Keratinocyte (primary cell): ENCODE measurements at regions not wholly inside any gene's neighbourhood (a gene's known extent, or its start where the extent isn't known, plus 50 kb on each side); places are given as distances from the start of the nearest gene placed in this dataset.

Experiments used
- DNase-seq: peaks from one replicate; pipeline ENCODE4 v3.0.0-alpha.2; 2011; ENCODE audit warnings: low read depth, missing footprints, low spot score
- FAIRE-seq: peaks from 2 replicates; lab custom pipeline; 2011; peaks lifted over from hg19 to GRCh38; lab: Jason Lieb, UNC
- H2AFZ ChIP-seq: 2 replicates; pipeline ENCODE4 v1.6.0; 2012; ENCODE audit warnings: low read length, control low read depth, inconsistent platforms; ENCODE audit not compliant: control insufficient read depth
- H3K27ac ChIP-seq: 2 replicates; pipeline ENCODE4 v1.5.1; 2011; ENCODE audit warnings: low read length; ENCODE audit not compliant: control insufficient read depth, insufficient read depth
- H3K27me3 ChIP-seq: 3 replicates; pipeline ENCODE4 v1.6.0; 2011; ENCODE audit warnings: low read length; ENCODE audit not compliant: control insufficient read depth, insufficient read depth; ENCODE audit errors: extremely low read depth
- H3K36me3 ChIP-seq, 2 experiments: 2 replicates in 1 of 2; 3 replicates in 1 of 2; pipeline ENCODE4 v1.5.1; 2011; ENCODE audit warnings: low read length in 2 of 2, mild to moderate bottlenecking in 1 of 2; ENCODE audit not compliant: control insufficient read depth in 2 of 2, insufficient read depth in 2 of 2; ENCODE audit errors: extremely low read depth in 1 of 2
- H3K4me1 ChIP-seq: 3 replicates; pipeline ENCODE4 v1.5.1; 2011; ENCODE audit warnings: low read length; ENCODE audit not compliant: control insufficient read depth, insufficient read depth; ENCODE audit errors: extremely low read depth
- H3K4me2 ChIP-seq: 3 replicates; pipeline ENCODE4 v1.6.0; 2011; ENCODE audit warnings: low read depth, low read length; ENCODE audit not compliant: control insufficient read depth, insufficient read depth; ENCODE audit errors: extremely low read depth
- H3K4me3 ChIP-seq, 3 experiments: fragments of 200-600 bp in 1 of 3; sonication (generic) in 1 of 3; 2 replicates in 2 of 3; 3 replicates in 1 of 3; pipeline ENCODE4 v1.5.1; 2011 to 2016; ENCODE audit warnings: low read length in 3 of 3, mild to moderate bottlenecking in 3 of 3, control low read depth in 2 of 3, inconsistent platforms in 1 of 3, low read depth in 1 of 3, mixed read lengths in 1 of 3, mixed run types in 1 of 3, moderate library complexity in 1 of 3; ENCODE audit not compliant: control insufficient read depth in 2 of 3, insufficient read depth in 2 of 3; ENCODE audit errors: extremely low read depth in 1 of 3
- H3K79me2 ChIP-seq: 2 replicates; pipeline ENCODE4 v1.6.0; 2012; ENCODE audit warnings: low read length; ENCODE audit not compliant: control insufficient read depth, insufficient read depth
- H3K9ac ChIP-seq: 3 replicates; pipeline ENCODE4 v1.6.0; 2011; ENCODE audit warnings: low read length; ENCODE audit not compliant: control insufficient read depth, insufficient read depth; ENCODE audit errors: extremely low read depth
- H3K9me1 ChIP-seq: 3 replicates; pipeline ENCODE4 v1.6.0; 2011; ENCODE audit warnings: low read length; ENCODE audit not compliant: control insufficient read depth, insufficient read depth; ENCODE audit errors: extremely low read depth
- H3K9me3 ChIP-seq: 2 replicates; pipeline ENCODE4 v1.5.1; 2012; ENCODE audit warnings: low read depth, low read length; ENCODE audit not compliant: control insufficient read depth
- H4K20me1 ChIP-seq: 3 replicates; pipeline ENCODE4 v1.6.0; 2011; ENCODE audit warnings: low read length; ENCODE audit not compliant: control insufficient read depth, insufficient read depth; ENCODE audit errors: extremely low read depth
- EZH2 ChIP-seq: IDR thresholded peaks from one replicate; pipeline ENCODE4 v1.6.1; 2012; ENCODE audit warnings: inconsistent platforms, mild to moderate bottlenecking, low read length, moderate library complexity
- dilution Hi-C: fragments of 300-500 bp; cut with MboI; formaldehyde crosslinking; loops from one replicate; pipeline ENCODE4 v1.7.0; 2020; ENCODE audit warnings: low sequenced_read_pairs; ENCODE audit not compliant: extremely low pct_ligation_motif_present
- TF ChIP-seq, protein P1 (sequence below), 3 experiments: IDR thresholded peaks in 1 of 3; conservative IDR thresholded peaks in 1 of 3; optimal IDR thresholded peaks in 1 of 3; 2 replicates in 2 of 3; 3 replicates in 1 of 3; pipeline versions ENCODE3 to v1.5.1; 2011; ENCODE audit warnings: low read length in 3 of 3, mild to moderate bottlenecking in 3 of 3, moderate library complexity in 2 of 3, control low read depth in 1 of 3, inconsistent platforms in 1 of 3; ENCODE audit not compliant: insufficient read depth in 2 of 3; ENCODE audit errors: extremely low read depth in 1 of 3

DNA sequence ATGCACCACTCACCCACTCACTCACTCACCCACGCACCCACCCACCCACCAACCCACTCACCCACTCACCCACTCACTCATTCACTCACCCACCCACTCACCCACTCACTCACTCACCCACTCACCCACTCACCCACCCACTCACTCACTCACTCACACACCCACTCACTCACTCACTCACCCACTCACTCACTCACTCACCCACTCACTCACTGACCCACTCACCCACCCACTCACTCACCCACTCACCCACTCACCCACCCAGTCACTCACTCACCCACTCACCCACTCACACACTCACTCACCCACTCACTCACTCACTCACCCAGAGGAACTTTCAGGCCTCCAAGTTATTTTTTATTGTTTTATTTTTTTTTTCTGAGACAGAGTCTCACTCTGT, 93.1 kb upstream of the MKI67 start:
- Histone ChIP-seq H3K27ac (no peak overlapping the region), H3K4me2 (no peak overlapping the region), H3K27me3 (no peaks in the 10 kb centered on the region), H3K36me3 (no peaks in the 10 kb centered on the region), H2AFZ (no peak overlapping the region), H3K4me3 (no peak overlapping the region), H3K9me1 (no peaks in the 10 kb centered on the region), H3K4me1 (no peaks in the 10 kb centered on the region), H3K9ac (no peak overlapping the region), H3K79me2 (no peaks in the 10 kb centered on the region), H3K9me3 (no peaks in the 10 kb centered on the region), H4K20me1 (no peaks in the 10 kb centered on the region)
- TF ChIP-seq, protein P1, sequence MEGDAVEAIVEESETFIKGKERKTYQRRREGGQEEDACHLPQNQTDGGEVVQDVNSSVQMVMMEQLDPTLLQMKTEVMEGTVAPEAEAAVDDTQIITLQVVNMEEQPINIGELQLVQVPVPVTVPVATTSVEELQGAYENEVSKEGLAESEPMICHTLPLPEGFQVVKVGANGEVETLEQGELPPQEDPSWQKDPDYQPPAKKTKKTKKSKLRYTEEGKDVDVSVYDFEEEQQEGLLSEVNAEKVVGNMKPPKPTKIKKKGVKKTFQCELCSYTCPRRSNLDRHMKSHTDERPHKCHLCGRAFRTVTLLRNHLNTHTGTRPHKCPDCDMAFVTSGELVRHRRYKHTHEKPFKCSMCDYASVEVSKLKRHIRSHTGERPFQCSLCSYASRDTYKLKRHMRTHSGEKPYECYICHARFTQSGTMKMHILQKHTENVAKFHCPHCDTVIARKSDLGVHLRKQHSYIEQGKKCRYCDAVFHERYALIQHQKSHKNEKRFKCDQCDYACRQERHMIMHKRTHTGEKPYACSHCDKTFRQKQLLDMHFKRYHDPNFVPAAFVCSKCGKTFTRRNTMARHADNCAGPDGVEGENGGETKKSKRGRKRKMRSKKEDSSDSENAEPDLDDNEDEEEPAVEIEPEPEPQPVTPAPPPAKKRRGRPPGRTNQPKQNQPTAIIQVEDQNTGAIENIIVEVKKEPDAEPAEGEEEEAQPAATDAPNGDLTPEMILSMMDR (optimal IDR thresholded peaks at IDR 0.05 in 1 of 3, IDR thresholded peaks at IDR 0.05 in 1 of 3, conservative IDR thresholded peaks at IDR 0.05 in 1 of 3; ENCODE audit: extremely low read depth in 1 of 3, insufficient read depth in 2 of 3, low read length in 3 of 3) = no peak
- no peak for TF ChIP-seq EZH2
- DNase-seq (no peak), FAIRE-seq (no peak)
- dilution Hi-C loops = no loop called here

DNA sequence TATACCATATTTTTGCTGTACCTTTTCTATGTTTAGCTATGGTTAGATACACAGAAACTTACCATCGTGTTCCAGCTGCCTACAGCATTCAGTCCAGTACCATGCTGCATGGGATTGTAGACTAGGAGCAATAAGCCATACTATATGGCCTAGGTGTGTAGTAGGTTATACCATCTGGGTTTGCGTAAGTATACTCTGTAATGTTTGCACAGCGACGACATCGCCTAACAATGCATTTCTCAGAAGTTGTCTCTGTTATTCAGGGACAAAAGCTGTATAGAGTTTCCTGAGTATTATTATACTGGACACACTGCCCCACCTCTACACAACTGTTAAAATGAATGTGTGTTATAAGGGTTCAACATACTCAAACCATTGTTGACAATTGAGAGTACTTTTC, 93.8 kb upstream of the MKI67 start:
- no peaks in the 10 kb centered on the region for H3K27me3 ChIP-seq
- no peak overlapping the region for H3K9ac ChIP-seq
- no peak overlapping the region for H2AFZ ChIP-seq
- H3K4me3 ChIP-seq = no peak overlapping the region
- TF ChIP-seq, protein P1 (optimal IDR thresholded peaks at IDR 0.05 in 1 of 3, IDR thresholded peaks at IDR 0.05 in 1 of 3, conservative IDR thresholded peaks at IDR 0.05 in 1 of 3; ENCODE audit: extremely low read depth in 1 of 3, insufficient read depth in 2 of 3, low read length in 3 of 3) = no peak
- no peak for TF ChIP-seq EZH2
- no peaks in the 10 kb centered on the region for H3K4me1 ChIP-seq
- DNase-seq (no peak), FAIRE-seq (no peak)
- no peaks in the 10 kb centered on the region for H3K9me3 ChIP-seq
- dilution Hi-C loops = no loop called here
- H3K36me3 ChIP-seq = no peaks in the 10 kb centered on the region
- no peak overlapping the region for H3K4me2 ChIP-seq
- no peaks in the 10 kb centered on the region for H3K9me1 ChIP-seq
- no peaks in the 10 kb centered on the region for H3K79me2 ChIP-seq
- no peaks in the 10 kb centered on the region for H4K20me1 ChIP-seq
- H3K27ac ChIP-seq = no peak overlapping the region
